ENCODE measurements at regions not wholly inside any gene's neighbourhood (a gene's known extent, or its start where the extent isn't known, plus 50 kb on each side); places are given as distances from the start of the nearest gene placed in this dataset.

DNA sequence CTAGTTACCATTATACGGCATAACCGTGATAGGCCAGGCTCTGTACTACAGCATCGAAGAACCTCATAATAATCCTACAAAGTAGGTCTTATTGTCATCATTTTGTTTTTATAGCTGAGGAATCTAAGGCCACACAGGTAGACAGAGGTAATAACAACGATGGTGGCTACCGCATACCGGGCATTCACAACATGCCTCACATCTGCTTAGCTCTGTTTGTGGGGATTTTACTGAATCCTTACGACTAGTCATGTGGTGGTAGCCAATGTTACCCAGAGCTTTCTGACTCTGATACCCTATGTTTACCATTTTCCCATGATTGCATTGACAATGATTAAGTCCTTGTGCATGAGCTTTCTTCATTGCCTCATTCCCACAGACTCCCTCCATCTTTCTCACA is 269.4 kb downstream of the TCF7L2 start:
- Histone ChIP-seq H2AFZ (ENCODE audit: low read depth, low read length) (no peak overlapping the region), H3K4me2 (ENCODE audit: low read length) (no peak overlapping the region), H3K36me3 (ENCODE audit: insufficient read depth, low read length) (no peaks in the 10 kb centered on the region), H3K79me2 (replicated peaks; ENCODE audit: insufficient read depth, low read length) (no peaks in the 10 kb centered on the region), H3K27me3 (ENCODE audit: insufficient read depth, low read depth, low read length) (no peaks in the 10 kb centered on the region), H3K9ac (ENCODE audit: low read length) (no peak overlapping the region), H3K9me2 (ENCODE audit: insufficient read depth, low read length) (no peaks in the 10 kb centered on the region), H3F3A (ENCODE audit: insufficient read depth, low read length, poor library complexity, severe bottlenecking) (no peaks in the 10 kb centered on the region), H3K27ac (ENCODE audit: low read length) (no peak overlapping the region), H3K4me3 (ENCODE audit: low read length) (no peak overlapping the region), H4K20me1 (ENCODE audit: insufficient read depth) (no peaks in the 10 kb centered on the region), H3K9me3 (ENCODE audit: low read length) (no peaks in the 10 kb centered on the region)
- no peak for TF ChIP-seq EZH2 (IDR thresholded peaks at IDR 0.05; ENCODE audit: borderline replicate concordance, insufficient read depth, low read length, poor library complexity, severe bottlenecking)
- TF ChIP-seq EP300 (conservative IDR thresholded peaks at IDR 0.05; ENCODE audit: poor library complexity, severe bottlenecking) = no peak
- TF ChIP-seq, protein P1, sequence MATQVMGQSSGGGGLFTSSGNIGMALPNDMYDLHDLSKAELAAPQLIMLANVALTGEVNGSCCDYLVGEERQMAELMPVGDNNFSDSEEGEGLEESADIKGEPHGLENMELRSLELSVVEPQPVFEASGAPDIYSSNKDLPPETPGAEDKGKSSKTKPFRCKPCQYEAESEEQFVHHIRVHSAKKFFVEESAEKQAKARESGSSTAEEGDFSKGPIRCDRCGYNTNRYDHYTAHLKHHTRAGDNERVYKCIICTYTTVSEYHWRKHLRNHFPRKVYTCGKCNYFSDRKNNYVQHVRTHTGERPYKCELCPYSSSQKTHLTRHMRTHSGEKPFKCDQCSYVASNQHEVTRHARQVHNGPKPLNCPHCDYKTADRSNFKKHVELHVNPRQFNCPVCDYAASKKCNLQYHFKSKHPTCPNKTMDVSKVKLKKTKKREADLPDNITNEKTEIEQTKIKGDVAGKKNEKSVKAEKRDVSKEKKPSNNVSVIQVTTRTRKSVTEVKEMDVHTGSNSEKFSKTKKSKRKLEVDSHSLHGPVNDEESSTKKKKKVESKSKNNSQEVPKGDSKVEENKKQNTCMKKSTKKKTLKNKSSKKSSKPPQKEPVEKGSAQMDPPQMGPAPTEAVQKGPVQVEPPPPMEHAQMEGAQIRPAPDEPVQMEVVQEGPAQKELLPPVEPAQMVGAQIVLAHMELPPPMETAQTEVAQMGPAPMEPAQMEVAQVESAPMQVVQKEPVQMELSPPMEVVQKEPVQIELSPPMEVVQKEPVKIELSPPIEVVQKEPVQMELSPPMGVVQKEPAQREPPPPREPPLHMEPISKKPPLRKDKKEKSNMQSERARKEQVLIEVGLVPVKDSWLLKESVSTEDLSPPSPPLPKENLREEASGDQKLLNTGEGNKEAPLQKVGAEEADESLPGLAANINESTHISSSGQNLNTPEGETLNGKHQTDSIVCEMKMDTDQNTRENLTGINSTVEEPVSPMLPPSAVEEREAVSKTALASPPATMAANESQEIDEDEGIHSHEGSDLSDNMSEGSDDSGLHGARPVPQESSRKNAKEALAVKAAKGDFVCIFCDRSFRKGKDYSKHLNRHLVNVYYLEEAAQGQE (IDR thresholded peaks at IDR 0.05; ENCODE audit: borderline replicate concordance) = no peak
- no peak for TF ChIP-seq RAD21 (conservative IDR thresholded peaks at IDR 0.05)
- TF ChIP-seq POLR2AphosphoS5 (IDR thresholded peaks at IDR 0.05) = no peak
- TF ChIP-seq MXI1 (conservative IDR thresholded peaks at IDR 0.05; ENCODE audit: poor library complexity, severe bottlenecking) = no peak
- TF ChIP-seq, protein P2, sequence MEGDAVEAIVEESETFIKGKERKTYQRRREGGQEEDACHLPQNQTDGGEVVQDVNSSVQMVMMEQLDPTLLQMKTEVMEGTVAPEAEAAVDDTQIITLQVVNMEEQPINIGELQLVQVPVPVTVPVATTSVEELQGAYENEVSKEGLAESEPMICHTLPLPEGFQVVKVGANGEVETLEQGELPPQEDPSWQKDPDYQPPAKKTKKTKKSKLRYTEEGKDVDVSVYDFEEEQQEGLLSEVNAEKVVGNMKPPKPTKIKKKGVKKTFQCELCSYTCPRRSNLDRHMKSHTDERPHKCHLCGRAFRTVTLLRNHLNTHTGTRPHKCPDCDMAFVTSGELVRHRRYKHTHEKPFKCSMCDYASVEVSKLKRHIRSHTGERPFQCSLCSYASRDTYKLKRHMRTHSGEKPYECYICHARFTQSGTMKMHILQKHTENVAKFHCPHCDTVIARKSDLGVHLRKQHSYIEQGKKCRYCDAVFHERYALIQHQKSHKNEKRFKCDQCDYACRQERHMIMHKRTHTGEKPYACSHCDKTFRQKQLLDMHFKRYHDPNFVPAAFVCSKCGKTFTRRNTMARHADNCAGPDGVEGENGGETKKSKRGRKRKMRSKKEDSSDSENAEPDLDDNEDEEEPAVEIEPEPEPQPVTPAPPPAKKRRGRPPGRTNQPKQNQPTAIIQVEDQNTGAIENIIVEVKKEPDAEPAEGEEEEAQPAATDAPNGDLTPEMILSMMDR (IDR thresholded peaks at IDR 0.05; ENCODE audit: poor library complexity, severe bottlenecking) = no peak
- TF ChIP-seq SMC3 (conservative IDR thresholded peaks at IDR 0.05; ENCODE audit: poor library complexity) = no peak
- TF ChIP-seq TAF1 (IDR thresholded peaks at IDR 0.05; ENCODE audit: low read depth) = no peak

DNA sequence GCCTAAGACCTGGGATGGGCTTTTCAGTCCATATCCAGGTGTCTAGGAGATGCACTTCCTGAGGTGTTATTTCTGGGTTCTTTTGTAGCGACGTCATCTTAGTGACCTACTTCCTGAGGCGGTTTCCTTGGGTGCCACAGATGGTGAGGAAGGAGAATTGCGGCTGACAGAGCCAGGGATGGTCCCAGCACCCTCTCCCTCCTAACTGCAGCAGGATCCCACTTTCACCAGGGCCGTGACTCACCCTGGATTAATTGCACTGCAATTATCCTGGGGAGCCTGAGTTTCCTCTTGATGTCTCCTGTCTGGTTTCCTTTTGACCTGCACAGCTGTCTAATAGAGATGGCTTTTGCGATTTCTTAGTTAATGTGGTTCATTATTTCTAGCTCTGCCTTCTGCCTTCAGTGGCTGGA is 271.7 kb downstream of the TCF7L2 start:
- Histone ChIP-seq H3K36me3 (ENCODE audit: insufficient read depth, low read length) (no peaks in the 10 kb centered on the region), H4K20me1 (ENCODE audit: insufficient read depth) (no peaks in the 10 kb centered on the region), H3K9ac (ENCODE audit: low read length) (no peak overlapping the region), H3F3A (ENCODE audit: insufficient read depth, low read length, poor library complexity, severe bottlenecking) (no peaks in the 10 kb centered on the region), H3K4me2 (ENCODE audit: low read length) (no peak overlapping the region), H3K79me2 (replicated peaks; ENCODE audit: insufficient read depth, low read length) (no peaks in the 10 kb centered on the region), H3K9me3 (ENCODE audit: low read length) (no peaks in the 10 kb centered on the region), H3K9me2 (ENCODE audit: insufficient read depth, low read length) (no peaks in the 10 kb centered on the region), H2AFZ (ENCODE audit: low read depth, low read length) (no peak overlapping the region), H3K27ac (ENCODE audit: low read length) (no peak overlapping the region), H3K27me3 (ENCODE audit: insufficient read depth, low read depth, low read length) (no peaks in the 10 kb centered on the region), H3K4me3 (ENCODE audit: low read length) (no peak overlapping the region)
- TF ChIP-seq EZH2 (IDR thresholded peaks at IDR 0.05; ENCODE audit: borderline replicate concordance, insufficient read depth, low read length, poor library complexity, severe bottlenecking) (no peak), TAF1 (IDR thresholded peaks at IDR 0.05; ENCODE audit: low read depth) (no peak), POLR2AphosphoS5 (IDR thresholded peaks at IDR 0.05) (no peak), RAD21 (conservative IDR thresholded peaks at IDR 0.05) (no peak), MXI1 (conservative IDR thresholded peaks at IDR 0.05; ENCODE audit: poor library complexity, severe bottlenecking) (no peak), EP300 (conservative IDR thresholded peaks at IDR 0.05; ENCODE audit: poor library complexity, severe bottlenecking) (no peak), SMC3 (conservative IDR thresholded peaks at IDR 0.05; ENCODE audit: poor library complexity) (no peak)
- TF ChIP-seq, protein P1 (IDR thresholded peaks at IDR 0.05; ENCODE audit: borderline replicate concordance) = no peak
- TF ChIP-seq, protein P2 (IDR thresholded peaks at IDR 0.05; ENCODE audit: poor library complexity, severe bottlenecking) = no peak
